ENCODE measurements at regions not wholly inside any gene's neighbourhood (a gene's known extent, or its start where the extent isn't known, plus 50 kb on each side); places are given as distances from the start of the nearest gene placed in this dataset.

DNA sequence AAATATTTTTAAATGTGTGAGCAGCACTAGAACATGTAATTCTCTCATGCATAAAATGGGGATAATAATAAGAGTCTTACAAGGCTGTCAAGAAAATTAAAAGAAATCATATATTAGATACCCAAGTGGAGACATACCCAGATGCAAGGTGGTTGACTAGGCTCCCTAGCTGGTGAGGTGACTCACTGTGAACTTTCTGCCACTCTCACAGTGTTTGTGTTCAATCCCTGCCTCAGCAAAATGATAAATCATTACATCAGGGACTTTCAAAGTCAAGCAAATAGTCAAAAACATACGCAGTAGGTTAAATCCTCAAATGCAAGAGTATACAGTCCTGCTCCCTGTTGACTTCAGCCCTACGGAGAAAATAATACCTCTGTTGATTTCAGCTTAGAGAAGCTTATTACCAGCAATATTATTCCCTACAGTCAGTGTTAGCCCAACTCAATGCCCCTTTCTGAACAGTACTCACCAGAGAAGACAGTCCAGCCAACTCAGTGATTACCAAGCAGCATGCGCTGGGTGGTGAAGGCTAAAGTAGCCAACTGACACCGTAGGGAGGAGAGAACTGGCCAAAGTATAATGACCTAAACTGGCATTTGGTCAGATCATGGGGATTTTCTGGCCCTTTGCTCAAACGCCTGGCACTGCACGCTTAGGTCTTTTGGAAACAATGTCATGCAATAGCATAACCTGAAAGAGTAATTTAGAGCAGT is 73.1 kb upstream of the BARX2 start:
- TF ChIP-seq RAD21 (IDR thresholded peaks at IDR 0.05; ENCODE audit: low read depth) (no peak), ZBTB7A (IDR thresholded peaks at IDR 0.05; ENCODE audit: low read depth) (no peak), CEBPB (IDR thresholded peaks at IDR 0.05) (no peak), NFIC (IDR thresholded peaks at IDR 0.05) (no peak), YY1 (IDR thresholded peaks at IDR 0.05; ENCODE audit: low read depth) (no peak), CREB1 (IDR thresholded peaks at IDR 0.05; ENCODE audit: low read depth) (no peak), EP300 (IDR thresholded peaks at IDR 0.05; ENCODE audit: borderline replicate concordance) (no peak), EGR1 (IDR thresholded peaks at IDR 0.05) (no peak), TCF12 (IDR thresholded peaks at IDR 0.05; ENCODE audit: low read depth) (no peak)
- TF ChIP-seq, protein P1, sequence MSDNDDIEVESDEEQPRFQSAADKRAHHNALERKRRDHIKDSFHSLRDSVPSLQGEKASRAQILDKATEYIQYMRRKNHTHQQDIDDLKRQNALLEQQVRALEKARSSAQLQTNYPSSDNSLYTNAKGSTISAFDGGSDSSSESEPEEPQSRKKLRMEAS (IDR thresholded peaks at IDR 0.05), result no peak
- TF ChIP-seq, protein P2, sequence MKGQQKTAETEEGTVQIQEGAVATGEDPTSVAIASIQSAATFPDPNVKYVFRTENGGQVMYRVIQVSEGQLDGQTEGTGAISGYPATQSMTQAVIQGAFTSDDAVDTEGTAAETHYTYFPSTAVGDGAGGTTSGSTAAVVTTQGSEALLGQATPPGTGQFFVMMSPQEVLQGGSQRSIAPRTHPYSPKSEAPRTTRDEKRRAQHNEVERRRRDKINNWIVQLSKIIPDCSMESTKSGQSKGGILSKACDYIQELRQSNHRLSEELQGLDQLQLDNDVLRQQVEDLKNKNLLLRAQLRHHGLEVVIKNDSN (IDR thresholded peaks at IDR 0.05), result no peak
- TF ChIP-seq, protein P3, sequence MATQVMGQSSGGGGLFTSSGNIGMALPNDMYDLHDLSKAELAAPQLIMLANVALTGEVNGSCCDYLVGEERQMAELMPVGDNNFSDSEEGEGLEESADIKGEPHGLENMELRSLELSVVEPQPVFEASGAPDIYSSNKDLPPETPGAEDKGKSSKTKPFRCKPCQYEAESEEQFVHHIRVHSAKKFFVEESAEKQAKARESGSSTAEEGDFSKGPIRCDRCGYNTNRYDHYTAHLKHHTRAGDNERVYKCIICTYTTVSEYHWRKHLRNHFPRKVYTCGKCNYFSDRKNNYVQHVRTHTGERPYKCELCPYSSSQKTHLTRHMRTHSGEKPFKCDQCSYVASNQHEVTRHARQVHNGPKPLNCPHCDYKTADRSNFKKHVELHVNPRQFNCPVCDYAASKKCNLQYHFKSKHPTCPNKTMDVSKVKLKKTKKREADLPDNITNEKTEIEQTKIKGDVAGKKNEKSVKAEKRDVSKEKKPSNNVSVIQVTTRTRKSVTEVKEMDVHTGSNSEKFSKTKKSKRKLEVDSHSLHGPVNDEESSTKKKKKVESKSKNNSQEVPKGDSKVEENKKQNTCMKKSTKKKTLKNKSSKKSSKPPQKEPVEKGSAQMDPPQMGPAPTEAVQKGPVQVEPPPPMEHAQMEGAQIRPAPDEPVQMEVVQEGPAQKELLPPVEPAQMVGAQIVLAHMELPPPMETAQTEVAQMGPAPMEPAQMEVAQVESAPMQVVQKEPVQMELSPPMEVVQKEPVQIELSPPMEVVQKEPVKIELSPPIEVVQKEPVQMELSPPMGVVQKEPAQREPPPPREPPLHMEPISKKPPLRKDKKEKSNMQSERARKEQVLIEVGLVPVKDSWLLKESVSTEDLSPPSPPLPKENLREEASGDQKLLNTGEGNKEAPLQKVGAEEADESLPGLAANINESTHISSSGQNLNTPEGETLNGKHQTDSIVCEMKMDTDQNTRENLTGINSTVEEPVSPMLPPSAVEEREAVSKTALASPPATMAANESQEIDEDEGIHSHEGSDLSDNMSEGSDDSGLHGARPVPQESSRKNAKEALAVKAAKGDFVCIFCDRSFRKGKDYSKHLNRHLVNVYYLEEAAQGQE (IDR thresholded peaks at IDR 0.05; ENCODE audit: low read depth), result no peak
